ENCODE measurements at regions not wholly inside any gene's neighbourhood (a gene's known extent, or its start where the extent isn't known, plus 50 kb on each side); places are given as distances from the start of the nearest gene placed in this dataset.

GRCh38 chr6:133802861-133803260 is 86.1 kb upstream of the TCF21 start:
- Histone ChIP-seq H3K27ac (no peak overlapping the region), H3K9me3 (peaks cover 0 to 4% (median 0%) of the 10 kb centered on the region in 4 donors), H3K4me3 (no peak overlapping the region), H3K4me1 (no peaks in the 10 kb centered on the region), H3K36me3 (no peaks in the 10 kb centered on the region), H3K27me3 (no peaks in the 10 kb centered on the region)
- 92 to 97% methylated on average over 1 of the region's 1 CpG for WGBS, 2 donors
- no peak for DNase-seq (ENCODE audit: low spot score in 2 of 2)
- no peak for TF ChIP-seq EP300 (IDR thresholded peaks at IDR 0.05)
- no peak for TF ChIP-seq POLR2A (IDR thresholded peaks at IDR 0.05)
- no peak for TF ChIP-seq CTCF (IDR thresholded peaks at IDR 0.05)

- Histone ChIP-seq H3K9me3 (no peaks in the 10 kb centered on the region), H3K4me1 (no peaks in the 10 kb centered on the region), H3K36me3 (no peaks in the 10 kb centered on the region), H3K4me3 (no peak overlapping the region), H3K27me3 (no peaks in the 10 kb centered on the region), H3K27ac (no peak overlapping the region)
- no peak for TF ChIP-seq POLR2A (IDR thresholded peaks at IDR 0.05)
- TF ChIP-seq EP300 (IDR thresholded peaks at IDR 0.05), result peak in 1 of 2 donors; percentile 63
- 89 to 92% methylated on average over 1 of the region's 1 CpG for WGBS, 2 donors
- DNase-seq (ENCODE audit: low spot score in 2 of 2), result peak in 1 of 2 donors; percentile 18
Observed at GRCh38 chr6:133804265-133804664, 84.6 kb upstream of the TCF21 start.

GRCh38 chr6:133805876-133806275 is 83.0 kb upstream of the TCF21 start:
- Histone ChIP-seq H3K27ac (no peak overlapping the region), H3K9me3 (no peaks in the 10 kb centered on the region), H3K4me3 (no peak overlapping the region), H3K36me3 (no peaks in the 10 kb centered on the region), H3K27me3 (no peaks in the 10 kb centered on the region), H3K4me1 (no peaks in the 10 kb centered on the region)
- DNase-seq (ENCODE audit: low spot score in 2 of 2), result no peak
- WGBS, 2 donors, result 68 to 78% methylated on average over 2 of the region's 2 CpGs
- TF ChIP-seq EP300 (IDR thresholded peaks at IDR 0.05), result no peak
- TF ChIP-seq CTCF (IDR thresholded peaks at IDR 0.05), result no peak
- no peak for TF ChIP-seq POLR2A (IDR thresholded peaks at IDR 0.05)

GRCh38 chr6:133806382-133807140 is 82.4 kb upstream of the TCF21 start:
- no peak overlapping the region for H3K4me3 ChIP-seq
- TF ChIP-seq EP300 (IDR thresholded peaks at IDR 0.05), result no peak
- TF ChIP-seq POLR2A (IDR thresholded peaks at IDR 0.05), result no peak
- TF ChIP-seq CTCF (IDR thresholded peaks at IDR 0.05), result no peak
- DNase-seq (ENCODE audit: low spot score in 2 of 2), result no peak
- no peak overlapping the region for H3K27ac ChIP-seq
- no peaks in the 10 kb centered on the region for H3K9me3 ChIP-seq
- H3K27me3 ChIP-seq, result no peaks in the 10 kb centered on the region
- no peaks in the 10 kb centered on the region for H3K36me3 ChIP-seq
- no peaks in the 10 kb centered on the region for H3K4me1 ChIP-seq
- WGBS, 2 donors, result 54 to 59% methylated on average over 1 of the region's 1 CpG

GRCh38 chr6:133807501-133807900 is 81.4 kb upstream of the TCF21 start:
- 50 to 57% methylated on average over 1 of the region's 1 CpG for WGBS, 2 donors
- no peak for TF ChIP-seq EP300 (IDR thresholded peaks at IDR 0.05)
- TF ChIP-seq POLR2A (IDR thresholded peaks at IDR 0.05), result no peak
- no peak for TF ChIP-seq CTCF (IDR thresholded peaks at IDR 0.05)
- H3K9me3 ChIP-seq, result no peaks in the 10 kb centered on the region

More at GRCh38 chr6:133807501-133807900, 81.4 kb upstream of the TCF21 start:
- Histone ChIP-seq H3K36me3 (no peaks in the 10 kb centered on the region), H3K27me3 (no peaks in the 10 kb centered on the region), H3K4me1 (no peaks in the 10 kb centered on the region), H3K27ac (no peak overlapping the region), H3K4me3 (no peak overlapping the region)
- no peak for DNase-seq (ENCODE audit: low spot score in 2 of 2)

Measured in tibial nerve (tissue), 4 donors.